Transverse colon (tissue), 4 donors: ENCODE measurements at regions not wholly inside any gene's neighbourhood (a gene's known extent, or its start where the extent isn't known, plus 50 kb on each side); places are given as distances from the start of the nearest gene placed in this dataset.

Source experiments
- DNase-seq: peaks from one replicate; pipeline ENCODE4 v3.0.0-alpha.2; 2019
- H3K27ac ChIP-seq, 4 donors: fragments of 200-600 bp; sonication (generic); 2 replicates each; pipeline ENCODE4 v1.5.1; 2016 to 2018; ENCODE audit warnings: inconsistent platforms in 4 of 4
- H3K27me3 ChIP-seq: fragments of 200-600 bp; sonication (generic); 2 replicates; pipeline ENCODE4 v1.5.1; 2017; ENCODE audit warnings: inconsistent platforms
- H3K36me3 ChIP-seq, 4 donors: fragments of 200-600 bp; sonication (generic); 2 replicates each; pipeline ENCODE4 v1.5.1; 2017 to 2019; ENCODE audit warnings: inconsistent platforms in 4 of 4
- H3K4me1 ChIP-seq, 4 donors: fragments of 200-600 bp; sonication (generic); 2 replicates each; pipeline ENCODE4 v1.5.1; 2017 to 2020; ENCODE audit warnings: inconsistent platforms in 4 of 4
- H3K4me3 ChIP-seq, 4 donors: fragments of 200-600 bp; sonication (generic); 1 replicate in 1 of 4; 2 replicates in 3 of 4; pipeline versions ENCODE4 v1.5.1 to v1.6.1; 2017 to 2019; ENCODE audit warnings: inconsistent platforms in 4 of 4
- H3K9me3 ChIP-seq, 2 donors: fragments of 200-600 bp; sonication (generic); 2 replicates each; pipeline ENCODE4 v1.5.1; 2017 to 2019; ENCODE audit warnings: inconsistent platforms in 2 of 2
- EP300 ChIP-seq: sonication (generic); formaldehyde crosslinking; IDR thresholded peaks from one replicate; pipeline ENCODE4 v1.6.1; 2017; ENCODE audit warnings: antibody characterized with exemption, low read depth
- POLR2A ChIP-seq: fragments of 450-650 bp; IDR thresholded peaks from one replicate; pipeline ENCODE4 v1.6.1; 2016; ENCODE audit warnings: antibody characterized with exemption, mild to moderate bottlenecking, moderate library complexity
- POLR2AphosphoS5 ChIP-seq, 3 donors: sonication (generic); formaldehyde crosslinking; IDR thresholded peaks; one replicate each; pipeline ENCODE4 v1.6.1; 2016; ENCODE audit warnings: antibody characterized with exemption in 3 of 3
- WGBS, 2 donors: methylation state at CpG; one replicate each; pipeline ENCODE4 v1.1.5; 2018; ENCODE audit warnings: low coverage in 1 of 2; 5-methylcytosine and 5-hydroxymethylcytosine counted together
- in situ Hi-C, 4 donors: fragments of 200-750 bp; cut with MboI; loops; one replicate each; pipeline versions ENCODE4 v1.15.0 to v1.15.1; 2017; ENCODE audit warnings: low sequenced_read_pairs in 3 of 4, low pct_ligation_motif_present in 1 of 4, low pct_unique_long_range_greater_than_20kb in 1 of 4
- intact Hi-C: fragments of 100-400 bp; cut with DNase I; formaldehyde crosslinking; loops from one replicate; pipeline ENCODE4 v1.15.1; 2023; ENCODE audit warnings: low total_unique reads
- TF ChIP-seq, protein P1 (sequence below), 5 experiments: fragments of 200-600 bp in 3 of 5; fragments of 450-650 bp in 2 of 5; sonication (generic) in 3 of 5; IDR thresholded peaks; 1 replicate in 2 of 5; 2 replicates in 3 of 5; pipeline ENCODE4 v1.5.1; 2016 to 2017; ENCODE audit warnings: antibody characterized with exemption in 5 of 5, inconsistent platforms in 3 of 5, mild to moderate bottlenecking in 2 of 5, moderate library complexity in 1 of 5

DNA sequence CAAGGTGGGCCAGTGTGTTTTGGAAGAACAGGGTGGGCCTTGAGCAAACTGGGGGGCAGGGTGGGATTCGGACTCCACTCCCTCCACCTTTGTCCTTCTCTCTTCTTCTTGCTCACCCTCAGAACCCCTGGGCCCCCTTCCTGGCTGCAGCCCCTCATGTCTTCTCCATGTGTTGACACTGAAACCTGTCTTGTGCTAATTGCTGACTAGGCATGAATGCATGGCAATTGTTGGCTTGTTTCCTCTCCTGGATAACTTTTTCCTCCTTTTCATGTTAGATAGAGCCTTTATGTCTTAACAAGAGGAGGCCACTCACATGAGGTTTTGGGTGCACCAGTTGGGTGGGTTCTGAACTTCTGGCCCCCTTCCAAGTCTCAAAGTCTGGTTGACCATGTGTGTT is 181.6 kb upstream of the MKI67 start:
- WGBS, 2 donors: 71% methylated on average over 1 of the region's 1 CpG; no CpG with 5 or more reads in 1 of the 2 donors
- no peak overlapping the region for H3K4me3 ChIP-seq
- H3K9me3 ChIP-seq: no peaks in the 10 kb centered on the region
- DNase-seq: no peak
- intact Hi-C loops: no loop called here
- in situ Hi-C loops: no loop called here
- TF ChIP-seq POLR2AphosphoS5 (IDR thresholded peaks at IDR 0.05): no peak
- TF ChIP-seq EP300: no peak
- no peak for TF ChIP-seq POLR2A
- TF ChIP-seq, protein P1, sequence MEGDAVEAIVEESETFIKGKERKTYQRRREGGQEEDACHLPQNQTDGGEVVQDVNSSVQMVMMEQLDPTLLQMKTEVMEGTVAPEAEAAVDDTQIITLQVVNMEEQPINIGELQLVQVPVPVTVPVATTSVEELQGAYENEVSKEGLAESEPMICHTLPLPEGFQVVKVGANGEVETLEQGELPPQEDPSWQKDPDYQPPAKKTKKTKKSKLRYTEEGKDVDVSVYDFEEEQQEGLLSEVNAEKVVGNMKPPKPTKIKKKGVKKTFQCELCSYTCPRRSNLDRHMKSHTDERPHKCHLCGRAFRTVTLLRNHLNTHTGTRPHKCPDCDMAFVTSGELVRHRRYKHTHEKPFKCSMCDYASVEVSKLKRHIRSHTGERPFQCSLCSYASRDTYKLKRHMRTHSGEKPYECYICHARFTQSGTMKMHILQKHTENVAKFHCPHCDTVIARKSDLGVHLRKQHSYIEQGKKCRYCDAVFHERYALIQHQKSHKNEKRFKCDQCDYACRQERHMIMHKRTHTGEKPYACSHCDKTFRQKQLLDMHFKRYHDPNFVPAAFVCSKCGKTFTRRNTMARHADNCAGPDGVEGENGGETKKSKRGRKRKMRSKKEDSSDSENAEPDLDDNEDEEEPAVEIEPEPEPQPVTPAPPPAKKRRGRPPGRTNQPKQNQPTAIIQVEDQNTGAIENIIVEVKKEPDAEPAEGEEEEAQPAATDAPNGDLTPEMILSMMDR (IDR thresholded peaks at IDR 0.05): no peak
- no peak overlapping the region for H3K27ac ChIP-seq
- no peaks in the 10 kb centered on the region for H3K36me3 ChIP-seq
- no peaks in the 10 kb centered on the region for H3K4me1 ChIP-seq
- no peaks in the 10 kb centered on the region for H3K27me3 ChIP-seq

DNA sequence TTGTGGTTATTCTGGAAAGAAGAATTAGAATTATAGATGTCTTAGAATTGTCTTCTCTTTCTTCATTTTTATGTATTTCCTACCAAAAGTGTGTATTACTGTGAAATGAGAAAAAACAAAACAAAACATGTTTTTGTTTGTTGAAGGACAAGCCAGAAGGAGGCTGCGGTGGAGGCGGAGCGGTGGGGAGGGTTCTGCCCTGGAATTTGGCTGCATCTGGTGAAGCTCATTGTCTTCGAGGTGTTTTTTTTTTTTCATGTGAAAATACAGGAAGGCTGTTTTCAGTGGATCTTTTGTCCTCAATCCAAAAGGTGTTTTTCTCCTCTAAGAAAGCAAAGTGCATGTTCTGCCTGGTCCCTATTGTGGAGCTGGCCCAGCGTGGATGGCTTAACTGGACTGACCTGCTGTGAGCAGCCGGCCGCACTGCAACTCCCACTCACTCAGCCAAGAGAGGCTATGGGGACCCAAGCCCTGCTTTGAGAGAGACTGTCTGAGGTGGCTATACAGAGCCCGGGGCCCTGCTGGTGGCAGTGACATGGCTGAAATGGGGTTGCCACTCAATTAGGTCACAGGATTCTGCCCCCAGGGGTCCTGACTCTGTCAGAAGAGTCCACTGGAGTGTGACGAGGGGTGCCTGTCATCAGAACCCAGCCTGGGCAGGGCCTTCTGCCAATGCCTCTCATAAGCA is 184.9 kb upstream of the MKI67 start:
- TF ChIP-seq, protein P1 (IDR thresholded peaks at IDR 0.05): no peak
- no peak overlapping the region for H3K4me3 ChIP-seq
- 64% methylated on average over 4 to 9 of the region's 9 CpGs for WGBS, 2 donors
- no peaks in the 10 kb centered on the region for H3K4me1 ChIP-seq
- in situ Hi-C loops: no loop called here
- no peaks in the 10 kb centered on the region for H3K27me3 ChIP-seq
- DNase-seq: no peak
- no peaks in the 10 kb centered on the region for H3K9me3 ChIP-seq
- intact Hi-C loops: no loop called here
- no peaks in the 10 kb centered on the region for H3K36me3 ChIP-seq
- no peak overlapping the region for H3K27ac ChIP-seq

DNA sequence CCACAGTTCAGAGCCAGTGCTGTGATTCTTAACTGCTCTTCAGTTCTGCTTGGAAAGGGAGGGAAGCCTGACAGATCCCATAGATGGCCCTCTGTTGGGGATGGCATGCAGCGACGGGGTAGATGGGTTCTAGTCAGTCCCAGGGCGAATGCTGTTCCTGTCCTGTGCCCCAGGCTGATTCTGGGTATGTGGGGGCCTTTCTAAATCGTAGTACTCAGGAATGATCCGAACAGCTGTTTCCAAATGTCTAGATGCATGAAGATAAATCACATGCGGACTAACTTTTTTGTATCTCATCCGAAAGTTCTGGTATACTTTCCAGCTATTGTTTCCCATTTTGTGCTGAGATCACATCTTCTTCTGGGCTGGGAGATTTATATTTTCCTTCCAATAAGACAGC is 186.0 kb upstream of the MKI67 start:
- in situ Hi-C loops (no loop called here), intact Hi-C loops (no loop called here)
- 51 to 78% methylated on average over 4 to 7 of the region's 7 CpGs for WGBS, 2 donors
- Histone ChIP-seq H3K27ac (no peak overlapping the region), H3K36me3 (no peaks in the 10 kb centered on the region), H3K9me3 (no peaks in the 10 kb centered on the region), H3K4me3 (no peak overlapping the region), H3K4me1 (no peaks in the 10 kb centered on the region), H3K27me3 (no peaks in the 10 kb centered on the region)
- TF ChIP-seq POLR2AphosphoS5 (IDR thresholded peaks at IDR 0.05) (no peak), POLR2A (no peak), EP300 (no peak)
- TF ChIP-seq, protein P1 (IDR thresholded peaks at IDR 0.05): no peak
- no peak for DNase-seq

DNA sequence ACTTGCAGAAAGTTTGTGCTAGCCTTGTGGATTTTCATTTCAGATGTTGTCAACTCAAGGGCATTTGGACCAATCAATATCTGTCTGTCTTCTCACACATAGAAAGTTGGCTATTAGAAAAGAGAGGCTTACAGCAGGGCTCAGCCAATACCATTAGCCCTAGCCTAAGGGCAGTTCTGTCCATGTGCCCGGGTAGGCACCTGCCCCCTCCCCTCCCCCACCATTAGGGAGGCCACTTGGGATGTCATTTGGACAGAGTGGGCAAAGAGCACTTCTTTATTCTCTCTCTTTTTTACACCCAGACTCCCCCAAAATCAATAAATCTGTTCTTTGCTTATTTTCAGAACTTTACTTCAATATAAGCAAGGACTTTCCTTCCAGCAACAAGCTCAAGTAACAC is 188.5 kb upstream of the MKI67 start:
- no peaks in the 10 kb centered on the region for H3K9me3 ChIP-seq
- TF ChIP-seq POLR2AphosphoS5 (IDR thresholded peaks at IDR 0.05) (no peak), EP300 (no peak)
- TF ChIP-seq, protein P1 (IDR thresholded peaks at IDR 0.05): no peak
- no peak overlapping the region for H3K27ac ChIP-seq
- H3K36me3 ChIP-seq: no peaks in the 10 kb centered on the region
- DNase-seq: no peak
- H3K27me3 ChIP-seq: no peaks in the 10 kb centered on the region
- 56% methylated on average over 1 of the region's 1 CpG; no CpG with 5 or more reads in 1 of the 2 donors for WGBS, 2 donors
- no peaks in the 10 kb centered on the region for H3K4me1 ChIP-seq
- no peak overlapping the region for H3K4me3 ChIP-seq
- in situ Hi-C loops: no loop called here
- intact Hi-C loops: no loop called here
